ENCODE measurements at regions not wholly inside any gene's neighbourhood (a gene's known extent, or its start where the extent isn't known, plus 50 kb on each side); places are given as distances from the start of the nearest gene placed in this dataset.

DNA sequence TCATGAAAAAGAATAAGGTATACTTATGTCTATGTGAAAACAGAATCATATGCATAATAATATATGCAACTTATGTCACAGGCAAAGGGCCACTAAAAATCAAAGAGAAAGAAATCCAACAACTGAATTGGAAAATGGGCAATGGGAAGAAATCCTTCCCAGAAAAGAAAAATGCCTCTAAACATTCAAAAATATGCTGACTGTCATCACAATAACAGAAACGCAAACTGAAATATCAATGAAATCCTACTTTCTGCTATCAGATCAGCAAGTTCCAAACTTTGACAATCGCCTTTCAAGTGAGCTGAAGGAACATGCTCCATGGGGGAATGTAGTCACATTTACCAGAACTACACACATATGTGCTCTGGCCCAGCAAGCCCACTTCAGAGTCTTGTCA lies 99.4 kb upstream of the KLF13 start (continued):
- TF ChIP-seq, protein P1, sequence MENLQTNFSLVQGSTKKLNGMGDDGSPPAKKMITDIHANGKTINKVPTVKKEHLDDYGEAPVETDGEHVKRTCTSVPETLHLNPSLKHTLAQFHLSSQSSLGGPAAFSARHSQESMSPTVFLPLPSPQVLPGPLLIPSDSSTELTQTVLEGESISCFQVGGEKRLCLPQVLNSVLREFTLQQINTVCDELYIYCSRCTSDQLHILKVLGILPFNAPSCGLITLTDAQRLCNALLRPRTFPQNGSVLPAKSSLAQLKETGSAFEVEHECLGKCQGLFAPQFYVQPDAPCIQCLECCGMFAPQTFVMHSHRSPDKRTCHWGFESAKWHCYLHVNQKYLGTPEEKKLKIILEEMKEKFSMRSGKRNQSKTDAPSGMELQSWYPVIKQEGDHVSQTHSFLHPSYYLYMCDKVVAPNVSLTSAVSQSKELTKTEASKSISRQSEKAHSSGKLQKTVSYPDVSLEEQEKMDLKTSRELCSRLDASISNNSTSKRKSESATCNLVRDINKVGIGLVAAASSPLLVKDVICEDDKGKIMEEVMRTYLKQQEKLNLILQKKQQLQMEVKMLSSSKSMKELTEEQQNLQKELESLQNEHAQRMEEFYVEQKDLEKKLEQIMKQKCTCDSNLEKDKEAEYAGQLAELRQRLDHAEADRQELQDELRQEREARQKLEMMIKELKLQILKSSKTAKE (IDR thresholded peaks at IDR 0.05; ENCODE audit: low read depth, poor library complexity, severe bottlenecking), result no peak
- TF ChIP-seq, protein P2, sequence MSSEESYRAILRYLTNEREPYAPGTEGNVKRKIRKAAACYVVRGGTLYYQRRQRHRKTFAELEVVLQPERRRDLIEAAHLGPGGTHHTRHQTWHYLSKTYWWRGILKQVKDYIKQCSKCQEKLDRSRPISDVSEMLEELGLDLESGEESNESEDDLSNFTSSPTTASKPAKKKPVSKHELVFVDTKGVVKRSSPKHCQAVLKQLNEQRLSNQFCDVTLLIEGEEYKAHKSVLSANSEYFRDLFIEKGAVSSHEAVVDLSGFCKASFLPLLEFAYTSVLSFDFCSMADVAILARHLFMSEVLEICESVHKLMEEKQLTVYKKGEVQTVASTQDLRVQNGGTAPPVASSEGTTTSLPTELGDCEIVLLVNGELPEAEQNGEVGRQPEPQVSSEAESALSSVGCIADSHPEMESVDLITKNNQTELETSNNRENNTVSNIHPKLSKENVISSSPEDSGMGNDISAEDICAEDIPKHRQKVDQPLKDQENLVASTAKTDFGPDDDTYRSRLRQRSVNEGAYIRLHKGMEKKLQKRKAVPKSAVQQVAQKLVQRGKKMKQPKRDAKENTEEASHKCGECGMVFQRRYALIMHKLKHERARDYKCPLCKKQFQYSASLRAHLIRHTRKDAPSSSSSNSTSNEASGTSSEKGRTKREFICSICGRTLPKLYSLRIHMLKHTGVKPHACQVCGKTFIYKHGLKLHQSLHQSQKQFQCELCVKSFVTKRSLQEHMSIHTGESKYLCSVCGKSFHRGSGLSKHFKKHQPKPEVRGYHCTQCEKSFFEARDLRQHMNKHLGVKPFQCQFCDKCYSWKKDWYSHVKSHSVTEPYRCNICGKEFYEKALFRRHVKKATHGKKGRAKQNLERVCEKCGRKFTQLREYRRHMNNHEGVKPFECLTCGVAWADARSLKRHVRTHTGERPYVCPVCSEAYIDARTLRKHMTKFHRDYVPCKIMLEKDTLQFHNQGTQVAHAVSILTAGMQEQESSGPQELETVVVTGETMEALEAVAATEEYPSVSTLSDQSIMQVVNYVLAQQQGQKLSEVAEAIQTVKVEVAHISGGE (CRISPR knock-in tag; IDR thresholded peaks at IDR 0.05), result no peak
- TF ChIP-seq POU2F2 (IDR thresholded peaks at IDR 0.05; ENCODE audit: borderline replicate concordance, low read depth, low read length) (no peak), CREM (IDR thresholded peaks at IDR 0.05; ENCODE audit: low read depth) (no peak), GABPA (IDR thresholded peaks at IDR 0.05; ENCODE audit: low read depth) (no peak)

DNA sequence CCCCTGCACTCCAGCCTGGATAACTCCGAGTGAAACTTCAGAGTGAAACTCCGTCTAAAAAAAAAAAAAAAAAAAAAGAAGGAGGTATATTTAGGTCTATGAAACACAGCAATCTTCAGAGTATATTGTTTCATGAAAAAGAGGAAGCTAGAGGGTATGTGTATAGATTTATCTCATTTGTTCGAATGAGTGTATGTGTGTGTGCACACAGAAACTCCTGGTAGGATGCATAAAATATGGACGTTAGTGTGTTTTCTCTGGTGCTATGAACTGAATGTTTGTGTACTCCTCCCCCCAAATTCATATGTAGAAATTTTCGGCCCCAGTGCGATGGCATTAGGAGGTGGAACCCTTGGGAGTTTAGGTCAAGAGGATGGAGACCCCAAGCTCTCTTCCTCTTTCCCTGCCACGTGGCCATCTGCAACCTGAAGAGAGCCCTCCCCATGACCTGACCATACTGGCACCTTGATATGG lies 98.6 kb upstream of the KLF13 start:
- Histone ChIP-seq H3K27me3 (replicated peaks in 1 of 2; ENCODE audit: control insufficient read depth in 2 of 2, insufficient read depth in 2 of 2, low read length in 1 of 2) (no peaks in the 10 kb centered on the region), H3K36me3 (ENCODE audit: control insufficient read depth in 2 of 2, insufficient read depth in 2 of 2, low read length in 1 of 2) (peaks cover 0 to 3% of the 10 kb centered on the region in 2 experiments; a peak in 1 of 4 replicates), H3K4me3 (peak overlapping the region; percentile 86), H3K4me2 (ENCODE audit: control insufficient read depth, insufficient read depth) (peak overlapping the region; percentile 99), H2AFZ (ENCODE audit: control insufficient read depth, low read depth, low read length) (peak overlapping the region; percentile 43; the same call in 1 of the 2 replicates), H3K9ac (ENCODE audit: control insufficient read depth, insufficient read depth, low read length) (peak overlapping the region; percentile 93), H3K79me2 (ENCODE audit: control insufficient read depth, insufficient read depth, low read length) (peaks cover 45% of the 10 kb centered on the region), H3K9me3 (replicated peaks; ENCODE audit: control insufficient read depth, insufficient read depth, low read length) (no peaks in the 10 kb centered on the region), H4K20me1 (ENCODE audit: control insufficient read depth, insufficient read depth) (no peaks in the 10 kb centered on the region), H3K4me1 (ENCODE audit: control insufficient read depth, insufficient read depth, low read length) (peaks cover 31% of the 10 kb centered on the region), H3K27ac (ENCODE audit: control insufficient read depth, insufficient read depth) (peak overlapping the region; percentile 80)
- TSS peak; percentile 77 for BruUV-seq (replicated peaks)
- in situ Hi-C loops (cut with MboI) (loop anchor here (5.0 kb wide), 1 partner anchor 104 kb away; no protein-coding TSS in a partner anchor), intact Hi-C loops (cut with micrococcal nuclease; ENCODE audit: unreplicated experiment) (loop anchor here (2.0 to 5.0 kb wide), 2 partner anchors 35 to 209 kb away; no protein-coding TSS in a partner anchor)
- ChIA-PET RAD21 (ENCODE audit: unreplicated experiment) (interaction anchor here (0.7 to 9.7 kb wide), 14 partner anchors 11 to 279 kb away, joined by 3 to 169 read pairs (median 8); partner anchors contain the start of gene KLF13), SMC1A (ENCODE audit: uncharacterized antibody, unreplicated experiment) (interaction anchor here (0.9 to 8.6 kb wide), 13 partner anchors 9 to 261 kb away, joined by 3 to 152 read pairs (median 5); partner anchors contain the start of gene KLF13), POLR2A (interaction anchor here (0.6 to 6.7 kb wide), 11 partner anchors 10 to 228 kb away, joined by 3 to 111 read pairs (median 5); partner anchors contain the start of gene KLF13), CTCF (interaction anchor here (0.6 to 5.8 kb wide), 11 partner anchors 11 to 260 kb away, joined by 3 to 66 read pairs (median 9); no protein-coding TSS in a partner anchor)
- no peak for FAIRE-seq
- peak; percentile 3 for ATAC-seq
- no peak for DNase-seq (ENCODE audit: low read depth, low spot score)
- under 1% methylated on average over 5 of the region's 7 CpGs for WGBS (ENCODE audit: insufficient coverage, insufficient replicate concordance, low lambda C conversion rate, missing lambda C conversion rate)
- TF ChIP-seq CREM (IDR thresholded peaks at IDR 0.05; ENCODE audit: low read depth) (peak; percentile 29; the same call in 1 of the 2 replicates), RAD51 (IDR thresholded peaks at IDR 0.05) (peak; percentile 69; the same call in 1 of the 2 replicates), CEBPB (IDR thresholded peaks at IDR 0.05; ENCODE audit: borderline replicate concordance in 1 of 2, low read depth in 2 of 2, low read length in 2 of 2) (no peak), SRF (IDR thresholded peaks at IDR 0.05; ENCODE audit: low read depth in 2 of 2, low read length in 2 of 2) (no peak), CREB1 (IDR thresholded peaks at IDR 0.05; ENCODE audit: low read depth) (no peak)
- TF ChIP-seq, protein P3, sequence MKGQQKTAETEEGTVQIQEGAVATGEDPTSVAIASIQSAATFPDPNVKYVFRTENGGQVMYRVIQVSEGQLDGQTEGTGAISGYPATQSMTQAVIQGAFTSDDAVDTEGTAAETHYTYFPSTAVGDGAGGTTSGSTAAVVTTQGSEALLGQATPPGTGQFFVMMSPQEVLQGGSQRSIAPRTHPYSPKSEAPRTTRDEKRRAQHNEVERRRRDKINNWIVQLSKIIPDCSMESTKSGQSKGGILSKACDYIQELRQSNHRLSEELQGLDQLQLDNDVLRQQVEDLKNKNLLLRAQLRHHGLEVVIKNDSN (IDR thresholded peaks at IDR 0.05; ENCODE audit: borderline replicate concordance, extremely low read length, insufficient read depth, low read depth, low read length), result peak; percentile 10
- TF ChIP-seq, protein P4, sequence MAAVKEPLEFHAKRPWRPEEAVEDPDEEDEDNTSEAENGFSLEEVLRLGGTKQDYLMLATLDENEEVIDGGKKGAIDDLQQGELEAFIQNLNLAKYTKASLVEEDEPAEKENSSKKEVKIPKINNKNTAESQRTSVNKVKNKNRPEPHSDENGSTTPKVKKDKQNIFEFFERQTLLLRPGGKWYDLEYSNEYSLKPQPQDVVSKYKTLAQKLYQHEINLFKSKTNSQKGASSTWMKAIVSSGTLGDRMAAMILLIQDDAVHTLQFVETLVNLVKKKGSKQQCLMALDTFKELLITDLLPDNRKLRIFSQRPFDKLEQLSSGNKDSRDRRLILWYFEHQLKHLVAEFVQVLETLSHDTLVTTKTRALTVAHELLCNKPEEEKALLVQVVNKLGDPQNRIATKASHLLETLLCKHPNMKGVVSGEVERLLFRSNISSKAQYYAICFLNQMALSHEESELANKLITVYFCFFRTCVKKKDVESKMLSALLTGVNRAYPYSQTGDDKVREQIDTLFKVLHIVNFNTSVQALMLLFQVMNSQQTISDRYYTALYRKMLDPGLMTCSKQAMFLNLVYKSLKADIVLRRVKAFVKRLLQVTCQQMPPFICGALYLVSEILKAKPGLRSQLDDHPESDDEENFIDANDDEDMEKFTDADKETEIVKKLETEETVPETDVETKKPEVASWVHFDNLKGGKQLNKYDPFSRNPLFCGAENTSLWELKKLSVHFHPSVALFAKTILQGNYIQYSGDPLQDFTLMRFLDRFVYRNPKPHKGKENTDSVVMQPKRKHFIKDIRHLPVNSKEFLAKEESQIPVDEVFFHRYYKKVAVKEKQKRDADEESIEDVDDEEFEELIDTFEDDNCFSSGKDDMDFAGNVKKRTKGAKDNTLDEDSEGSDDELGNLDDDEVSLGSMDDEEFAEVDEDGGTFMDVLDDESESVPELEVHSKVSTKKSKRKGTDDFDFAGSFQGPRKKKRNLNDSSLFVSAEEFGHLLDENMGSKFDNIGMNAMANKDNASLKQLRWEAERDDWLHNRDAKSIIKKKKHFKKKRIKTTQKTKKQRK (IDR thresholded peaks at IDR 0.05; ENCODE audit: low read depth, low read length), result no peak
